Effector memory CD4-positive, alpha-beta T cell (primary cell): ENCODE measurements at regions not wholly inside any gene's neighbourhood (a gene's known extent, or its start where the extent isn't known, plus 50 kb on each side); places are given as distances from the start of the nearest gene placed in this dataset.

Source experiments
- DNase-seq, 3 donors: peaks; one replicate each; pipeline ENCODE4 v3.0.0-alpha.2; 2020
- H3K27ac ChIP-seq: 2 replicates; pipeline ENCODE4 v1.7.0; 2013; ENCODE audit warnings: mild to moderate bottlenecking, low read length, moderate library complexity; ENCODE audit not compliant: insufficient read depth, poor library complexity, severe bottlenecking
- H3K27me3 ChIP-seq: replicated peaks from 2 replicates; pipeline ENCODE4 v1.7.0; 2013; ENCODE audit warnings: mild to moderate bottlenecking, low read length; ENCODE audit not compliant: insufficient read depth, control insufficient read depth, poor library complexity, severe bottlenecking
- H3K36me3 ChIP-seq: 2 replicates; pipeline ENCODE4 v1.7.0; 2013; ENCODE audit warnings: mild to moderate bottlenecking, low read length, moderate library complexity; ENCODE audit not compliant: control insufficient read depth, insufficient read depth
- H3K4me1 ChIP-seq: 2 replicates; pipeline ENCODE4 v1.7.0; 2013; ENCODE audit warnings: low read length, mild to moderate bottlenecking; ENCODE audit not compliant: control insufficient read depth, insufficient read depth, poor library complexity, severe bottlenecking
- H3K4me3 ChIP-seq: 2 replicates; pipeline ENCODE4 v1.7.0; 2013; ENCODE audit warnings: low read length, low read depth, mild to moderate bottlenecking; ENCODE audit not compliant: insufficient read depth, poor library complexity, severe bottlenecking
- H3K9me3 ChIP-seq: 2 replicates; pipeline ENCODE4 v1.7.0; 2013; ENCODE audit warnings: mild to moderate bottlenecking, low read length, moderate library complexity; ENCODE audit not compliant: control insufficient read depth

DNA sequence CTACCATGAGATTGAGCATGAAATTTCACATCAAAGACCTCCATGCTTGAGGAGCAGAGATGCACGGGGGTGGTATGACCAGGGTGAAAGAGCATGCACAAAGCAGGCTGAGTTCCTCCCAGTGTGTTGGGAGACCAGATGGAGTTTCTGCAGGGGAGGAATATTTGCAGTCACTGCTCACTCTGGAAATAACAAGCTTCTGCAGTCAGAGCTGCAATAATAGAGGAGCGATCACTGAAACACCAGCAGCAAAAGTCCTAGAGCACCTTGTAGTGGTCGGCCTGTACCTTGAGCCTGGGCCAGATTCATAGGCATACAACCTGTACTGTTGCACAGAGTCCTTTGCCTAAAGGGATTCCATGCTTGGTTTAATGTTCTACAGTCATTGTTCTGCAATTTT is 184.5 kb upstream of the SP8 start:
- H3K36me3 ChIP-seq, result no peaks in the 10 kb centered on the region
- H3K27me3 ChIP-seq, result no peaks in the 10 kb centered on the region
- H3K4me1 ChIP-seq, result no peaks in the 10 kb centered on the region
- no peak for DNase-seq
- no peak overlapping the region for H3K4me3 ChIP-seq
- no peak overlapping the region for H3K27ac ChIP-seq
- H3K9me3 ChIP-seq, result no peaks in the 10 kb centered on the region

DNA sequence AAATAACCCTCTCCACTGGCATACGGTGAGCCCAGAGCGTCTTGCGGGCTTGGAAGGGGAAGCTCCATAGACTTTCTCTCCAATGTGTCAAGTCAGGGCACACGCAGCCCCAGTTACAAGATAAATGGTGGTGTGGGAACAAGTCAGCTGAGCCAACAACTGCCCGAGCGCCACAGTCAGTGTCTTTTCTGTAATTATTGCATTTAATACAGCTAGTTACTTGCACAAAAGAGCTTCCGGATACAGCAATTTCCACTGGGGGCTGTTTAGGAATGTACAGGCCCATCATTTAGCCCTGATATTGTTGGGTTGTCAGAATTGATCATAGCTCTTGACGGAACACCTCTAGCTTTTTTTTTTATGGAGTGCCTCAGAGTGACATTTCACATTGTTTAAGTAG is 193.5 kb upstream of the SP8 start:
- Histone ChIP-seq H3K4me1 (no peaks in the 10 kb centered on the region), H3K9me3 (no peaks in the 10 kb centered on the region), H3K27ac (no peak overlapping the region), H3K4me3 (no peak overlapping the region), H3K27me3 (no peaks in the 10 kb centered on the region), H3K36me3 (no peaks in the 10 kb centered on the region)
- DNase-seq, result no peak

DNA sequence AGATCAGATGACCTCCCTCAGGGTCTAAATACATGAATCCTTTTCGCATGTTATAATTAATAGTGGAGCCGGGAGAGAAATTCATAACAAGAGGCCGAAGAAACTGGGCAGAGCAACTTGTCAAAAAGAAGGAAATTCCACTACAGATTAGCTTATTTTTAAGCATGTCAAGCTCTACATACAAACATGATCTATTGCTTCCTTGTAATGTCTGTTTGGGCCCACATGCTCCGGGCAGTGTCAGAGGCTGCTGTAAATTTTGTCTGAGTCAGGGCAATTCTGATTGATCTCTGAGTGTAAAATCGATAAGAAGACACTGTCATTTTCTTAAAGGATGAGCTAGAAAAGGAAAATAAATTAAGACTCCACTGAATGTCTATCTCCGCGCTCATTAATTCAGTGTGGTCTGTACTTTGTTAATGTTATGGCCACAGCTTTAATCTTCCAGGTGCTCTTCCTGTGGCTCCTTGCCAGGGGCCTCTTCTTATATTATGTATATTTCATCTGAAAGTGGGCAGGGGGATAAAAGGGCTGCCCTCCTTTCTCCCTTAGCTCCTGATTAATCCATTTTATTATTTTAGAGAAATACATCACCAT is 194.1 kb upstream of the SP8 start:
- no peaks in the 10 kb centered on the region for H3K36me3 ChIP-seq
- DNase-seq, result no peak
- H3K4me3 ChIP-seq, result no peak overlapping the region
- H3K9me3 ChIP-seq, result no peaks in the 10 kb centered on the region
- no peak overlapping the region for H3K27ac ChIP-seq
- no peaks in the 10 kb centered on the region for H3K4me1 ChIP-seq
- no peaks in the 10 kb centered on the region for H3K27me3 ChIP-seq

DNA sequence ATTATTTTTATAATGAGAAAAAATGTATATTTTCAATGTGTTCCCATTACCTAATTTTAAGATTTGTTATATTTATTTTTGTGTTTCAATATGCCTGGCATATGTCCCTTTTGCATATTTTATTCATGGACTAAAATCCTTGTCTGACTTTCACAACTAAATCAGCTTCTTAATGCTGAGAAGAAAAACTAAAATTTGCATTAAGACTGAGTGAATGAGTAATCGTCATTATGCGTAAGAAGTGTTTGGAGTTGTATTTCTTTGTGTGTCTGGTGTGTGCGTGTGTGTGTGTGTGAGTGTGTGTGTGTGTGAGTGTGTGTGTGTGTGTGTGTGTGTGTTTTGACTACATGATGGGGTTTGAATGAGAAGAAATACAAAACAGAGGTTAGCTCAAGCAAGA is 201.7 kb upstream of the SP8 start:
- no peak for DNase-seq
- Histone ChIP-seq H3K9me3 (no peaks in the 10 kb centered on the region), H3K27ac (no peak overlapping the region), H3K4me3 (no peak overlapping the region), H3K4me1 (no peaks in the 10 kb centered on the region), H3K36me3 (no peaks in the 10 kb centered on the region), H3K27me3 (no peaks in the 10 kb centered on the region)

DNA sequence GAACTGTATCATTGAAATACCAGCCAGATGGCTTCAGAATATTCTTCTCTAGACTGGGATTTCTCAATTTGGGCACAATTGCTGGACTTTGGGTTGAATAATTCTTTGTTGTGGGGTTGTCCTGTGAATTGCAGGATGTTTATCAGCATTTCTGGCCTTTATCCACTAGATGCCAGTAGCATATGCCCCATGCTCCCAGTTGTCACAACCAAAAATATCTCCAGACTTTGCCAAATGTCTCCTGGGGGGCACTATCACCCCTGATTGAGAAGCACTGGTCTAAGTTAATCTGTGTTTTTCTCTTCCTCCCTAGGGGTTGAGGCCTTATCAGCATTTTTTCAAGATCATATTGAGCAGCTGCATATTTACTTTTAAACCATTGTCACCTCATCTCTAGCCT is 204.9 kb upstream of the SP8 start:
- no peak for DNase-seq
- Histone ChIP-seq H3K9me3 (no peaks in the 10 kb centered on the region), H3K27me3 (no peaks in the 10 kb centered on the region), H3K4me3 (no peak overlapping the region), H3K27ac (no peak overlapping the region), H3K4me1 (no peaks in the 10 kb centered on the region), H3K36me3 (no peaks in the 10 kb centered on the region)

DNA sequence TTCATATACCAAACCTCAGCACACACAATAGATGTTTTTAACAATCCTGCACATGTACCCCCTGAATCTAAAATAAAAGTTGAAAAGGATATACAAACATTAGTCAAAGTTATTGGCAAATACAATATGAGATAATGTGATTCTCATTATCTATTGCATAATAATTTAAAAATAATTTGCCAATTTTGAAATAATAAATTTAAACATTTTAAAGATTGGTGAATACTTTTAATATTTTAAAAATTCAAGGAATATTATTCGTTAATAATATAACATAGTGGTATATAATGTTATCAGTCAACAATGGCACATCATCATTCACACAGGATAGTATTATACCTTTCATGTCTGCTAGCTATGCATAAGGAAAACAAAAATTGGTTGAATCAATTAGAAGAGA is 207.0 kb upstream of the SP8 start:
- H3K9me3 ChIP-seq, result no peaks in the 10 kb centered on the region
- no peaks in the 10 kb centered on the region for H3K4me1 ChIP-seq
- H3K36me3 ChIP-seq, result no peaks in the 10 kb centered on the region
- no peaks in the 10 kb centered on the region for H3K27me3 ChIP-seq
- H3K27ac ChIP-seq, result no peak overlapping the region
- DNase-seq, result no peak
- H3K4me3 ChIP-seq, result no peak overlapping the region

DNA sequence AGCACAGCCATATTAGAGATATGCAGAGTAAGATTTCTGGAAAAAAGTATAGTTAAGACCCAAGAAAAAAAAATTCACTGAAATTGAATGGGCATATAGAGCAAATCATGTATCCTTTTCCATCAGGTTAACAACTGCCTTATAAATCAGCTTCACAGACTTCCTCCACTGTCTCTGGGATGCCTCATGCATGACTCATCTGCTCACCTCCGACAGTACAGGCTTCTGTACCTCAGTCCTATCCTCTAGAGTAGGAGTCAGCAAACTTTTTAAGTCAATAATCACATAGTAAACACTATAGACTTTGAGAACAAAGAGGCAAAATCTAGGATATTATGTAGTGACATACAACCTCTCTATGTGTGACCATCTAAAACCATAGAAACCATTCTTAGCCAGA is 211.6 kb upstream of the SP8 start:
- Histone ChIP-seq H3K9me3 (no peaks in the 10 kb centered on the region), H3K4me3 (no peak overlapping the region), H3K27ac (no peak overlapping the region), H3K4me1 (no peaks in the 10 kb centered on the region), H3K27me3 (no peaks in the 10 kb centered on the region), H3K36me3 (no peaks in the 10 kb centered on the region)
- DNase-seq, result no peak

DNA sequence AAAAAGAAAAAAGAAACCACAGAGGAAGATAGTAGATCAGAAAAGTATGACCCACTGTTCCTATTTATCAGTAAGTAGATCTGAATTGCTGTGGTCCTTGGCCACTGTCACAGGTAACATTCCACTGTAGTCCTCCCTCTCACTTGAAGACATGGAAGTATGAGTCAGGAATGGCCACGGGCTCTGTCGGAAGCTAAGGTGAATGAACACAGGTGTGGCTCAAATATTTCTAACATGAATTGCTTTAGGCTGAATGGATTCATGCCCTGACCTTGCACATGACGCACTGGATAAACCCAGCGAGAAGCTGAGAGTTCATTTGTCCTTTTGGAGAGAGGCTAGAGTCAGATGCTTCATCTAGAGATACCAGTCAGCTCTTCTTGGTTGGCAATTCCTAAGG is 224.5 kb upstream of the SP8 start:
- Histone ChIP-seq H3K27ac (no peak overlapping the region), H3K9me3 (no peaks in the 10 kb centered on the region), H3K27me3 (no peaks in the 10 kb centered on the region), H3K36me3 (no peaks in the 10 kb centered on the region), H3K4me1 (no peaks in the 10 kb centered on the region), H3K4me3 (no peak overlapping the region)
- no peak for DNase-seq

DNA sequence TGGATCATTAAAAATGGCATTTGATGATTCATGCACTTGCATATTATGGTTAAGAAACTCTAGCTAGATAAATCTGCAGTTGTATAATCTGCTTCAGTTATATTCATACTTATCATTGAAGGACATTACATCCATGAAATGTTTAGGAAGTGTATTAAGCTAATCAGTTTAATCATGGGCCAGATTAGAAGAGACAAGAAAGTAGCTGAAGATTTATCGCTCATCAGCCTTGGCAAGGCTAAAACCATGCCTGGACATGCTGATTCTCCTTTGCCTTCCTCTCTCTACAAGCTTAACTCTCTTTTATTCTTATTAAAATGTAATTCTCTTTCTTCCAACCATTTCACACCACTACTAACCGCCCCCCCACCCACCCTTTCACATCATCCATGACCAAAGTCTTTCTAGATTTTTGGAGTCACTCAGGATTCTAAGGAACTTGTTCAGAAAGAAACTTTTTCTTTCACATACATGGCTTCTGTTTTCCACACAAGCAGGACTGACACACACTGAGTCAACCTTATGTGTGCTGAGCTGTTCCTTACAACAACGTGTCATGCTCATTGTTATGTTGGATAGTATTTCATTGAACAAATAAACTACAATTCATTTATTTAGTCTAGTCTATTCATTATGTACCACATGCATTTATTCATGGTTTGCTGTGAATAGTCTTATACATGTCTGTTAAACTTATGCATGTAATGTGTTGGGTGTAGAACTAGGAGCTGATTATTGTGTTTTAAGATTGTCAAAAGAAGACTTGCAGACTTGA is 227.3 kb upstream of the SP8 start:
- no peak overlapping the region for H3K4me3 ChIP-seq
- no peak overlapping the region for H3K27ac ChIP-seq
- no peaks in the 10 kb centered on the region for H3K36me3 ChIP-seq
- H3K27me3 ChIP-seq, result no peaks in the 10 kb centered on the region
- no peaks in the 10 kb centered on the region for H3K4me1 ChIP-seq
- no peak for DNase-seq
- H3K9me3 ChIP-seq, result no peaks in the 10 kb centered on the region

DNA sequence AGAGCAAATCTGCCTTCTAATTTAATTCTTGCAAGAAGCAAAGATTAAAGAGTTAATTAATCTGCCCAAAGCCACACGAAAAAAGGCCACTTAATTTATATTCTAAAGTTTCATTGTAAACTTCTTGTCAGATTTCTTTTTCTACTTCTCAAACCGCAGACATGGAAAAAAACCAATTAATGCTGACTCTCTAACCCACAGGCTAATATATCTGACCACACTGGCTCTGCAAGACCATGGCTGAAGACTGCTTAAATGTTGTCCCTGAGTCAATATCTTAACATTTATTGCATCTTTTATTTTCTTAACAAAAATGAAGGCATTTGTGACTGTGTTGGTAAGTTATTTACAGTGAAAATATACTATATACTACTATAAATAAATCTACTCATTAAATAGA is 234.0 kb upstream of the SP8 start:
- Histone ChIP-seq H3K36me3 (no peaks in the 10 kb centered on the region), H3K27me3 (no peaks in the 10 kb centered on the region), H3K4me3 (no peak overlapping the region), H3K27ac (no peak overlapping the region), H3K4me1 (no peaks in the 10 kb centered on the region), H3K9me3 (no peaks in the 10 kb centered on the region)
- DNase-seq, result no peak
